ENCODE measurements at regions not wholly inside any gene's neighbourhood (a gene's known extent, or its start where the extent isn't known, plus 50 kb on each side); places are given as distances from the start of the nearest gene placed in this dataset.

GRCh38 chr2:74050151-74050550, 65.4 kb downstream of the TET3 start:
- Mint-ChIP-seq H3K9me3 (no peaks in the 10 kb centered on the region), H3K27ac (no peak overlapping the region), H3K27me3 (no peaks in the 10 kb centered on the region), H3K4me1 (peaks cover 27% of the 10 kb centered on the region), H3K4me3 (no peak overlapping the region), H3K36me3 (ENCODE audit: low read depth) (peaks cover 12% of the 10 kb centered on the region)
- DNase-seq (no peak), ATAC-seq (no peak)

GRCh38 chr2:74051504-74051903, 66.8 kb downstream of the TET3 start:
- no peak for DNase-seq
- H3K4me1 Mint-ChIP-seq, result peaks cover 27% of the 10 kb centered on the region
- H3K27me3 Mint-ChIP-seq, result no peaks in the 10 kb centered on the region
- ATAC-seq, result no peak
- H3K4me3 Mint-ChIP-seq, result no peak overlapping the region
- H3K9me3 Mint-ChIP-seq, result no peaks in the 10 kb centered on the region
- no peak overlapping the region for H3K27ac Mint-ChIP-seq
- H3K36me3 Mint-ChIP-seq (ENCODE audit: low read depth), result peaks cover 12% of the 10 kb centered on the region

- Mint-ChIP-seq H3K27me3 (no peaks in the 10 kb centered on the region), H3K4me3 (no peak overlapping the region), H3K27ac (no peak overlapping the region), H3K36me3 (ENCODE audit: low read depth) (peaks cover 17% of the 10 kb centered on the region), H3K4me1 (peaks cover 27% of the 10 kb centered on the region), H3K9me3 (no peaks in the 10 kb centered on the region)
- DNase-seq (no peak), ATAC-seq (no peak)
Measured at GRCh38 chr2:74052732-74053710, 68.3 kb downstream of the TET3 start.

- peaks cover 19% of the 10 kb centered on the region for H3K36me3 Mint-ChIP-seq (ENCODE audit: low read depth)
- no peaks in the 10 kb centered on the region for H3K27me3 Mint-ChIP-seq
- H3K9me3 Mint-ChIP-seq, result no peaks in the 10 kb centered on the region
- no peak for ATAC-seq
- DNase-seq, result no peak
- no peak overlapping the region for H3K27ac Mint-ChIP-seq
- peaks cover 27% of the 10 kb centered on the region for H3K4me1 Mint-ChIP-seq
- H3K4me3 Mint-ChIP-seq, result no peak overlapping the region
Measured at GRCh38 chr2:74053959-74054715, 69.4 kb downstream of the TET3 start.

- Mint-ChIP-seq H3K27ac (no peak overlapping the region), H3K9me3 (no peaks in the 10 kb centered on the region), H3K4me1 (peaks cover 2% of the 10 kb centered on the region), H3K4me3 (no peak overlapping the region), H3K27me3 (no peaks in the 10 kb centered on the region), H3K36me3 (ENCODE audit: low read depth) (peaks cover 15% of the 10 kb centered on the region)
- DNase-seq (no peak), ATAC-seq (no peak)
Measured at GRCh38 chr2:74059137-74059775, 74.5 kb downstream of the TET3 start.

GRCh38 chr2:74063486-74063885, 78.8 kb downstream of the TET3 start:
- Mint-ChIP-seq H3K4me3 (no peak overlapping the region), H3K27ac (no peak overlapping the region), H3K4me1 (peaks cover 2% of the 10 kb centered on the region), H3K36me3 (ENCODE audit: low read depth) (peaks cover 15% of the 10 kb centered on the region), H3K27me3 (no peaks in the 10 kb centered on the region), H3K9me3 (no peaks in the 10 kb centered on the region)
- ATAC-seq (no peak), DNase-seq (no peak)

- H3K36me3 Mint-ChIP-seq (ENCODE audit: low read depth), result peaks cover 15% of the 10 kb centered on the region
- H3K4me1 Mint-ChIP-seq, result peaks cover 2% of the 10 kb centered on the region
- H3K9me3 Mint-ChIP-seq, result peaks cover 5% of the 10 kb centered on the region
- no peaks in the 10 kb centered on the region for H3K27me3 Mint-ChIP-seq
- no peak for ATAC-seq
- no peak overlapping the region for H3K27ac Mint-ChIP-seq
- H3K4me3 Mint-ChIP-seq, result no peak overlapping the region
- no peak for DNase-seq
Measured at GRCh38 chr2:74065456-74065855, 80.7 kb downstream of the TET3 start.

- Mint-ChIP-seq H3K27me3 (no peaks in the 10 kb centered on the region), H3K27ac (no peak overlapping the region), H3K4me3 (no peak overlapping the region), H3K9me3 (peaks cover 5% of the 10 kb centered on the region), H3K4me1 (peaks cover 2% of the 10 kb centered on the region), H3K36me3 (ENCODE audit: low read depth) (peaks cover 15% of the 10 kb centered on the region)
- DNase-seq (no peak), ATAC-seq (no peak)
Measured at GRCh38 chr2:74066491-74067203, 81.1 kb downstream of the BOLA3 start.

- H3K36me3 Mint-ChIP-seq (ENCODE audit: low read depth), result peaks cover 15% of the 10 kb centered on the region
- DNase-seq (no peak), ATAC-seq (no peak)
- no peak overlapping the region for H3K27ac Mint-ChIP-seq
- no peak overlapping the region for H3K4me3 Mint-ChIP-seq
- peaks cover 4% of the 10 kb centered on the region for H3K4me1 Mint-ChIP-seq
- H3K27me3 Mint-ChIP-seq, result no peaks in the 10 kb centered on the region
- peaks cover 5% of the 10 kb centered on the region for H3K9me3 Mint-ChIP-seq
Measured at GRCh38 chr2:74067221-74067747, 80.4 kb downstream of the BOLA3 start.

GRCh38 chr2:74070991-74071390, 76.7 kb downstream of the BOLA3 start:
- peaks cover 24% of the 10 kb centered on the region for H3K36me3 Mint-ChIP-seq (ENCODE audit: low read depth)
- no peak for DNase-seq
- no peak for ATAC-seq
- H3K9me3 Mint-ChIP-seq, result peaks cover 5% of the 10 kb centered on the region
- H3K4me3 Mint-ChIP-seq, result no peak overlapping the region
- no peaks in the 10 kb centered on the region for H3K27me3 Mint-ChIP-seq
- H3K4me1 Mint-ChIP-seq, result peaks cover 7% of the 10 kb centered on the region
- no peak overlapping the region for H3K27ac Mint-ChIP-seq

- ATAC-seq (no peak), DNase-seq (no peak)
- Mint-ChIP-seq H3K4me3 (no peak overlapping the region), H3K27me3 (no peaks in the 10 kb centered on the region), H3K27ac (no peak overlapping the region), H3K36me3 (ENCODE audit: low read depth) (peaks cover 26% of the 10 kb centered on the region), H3K4me1 (peaks cover 7% of the 10 kb centered on the region), H3K9me3 (peaks cover 5% of the 10 kb centered on the region)
Measured at GRCh38 chr2:74071426-74071825, 76.3 kb downstream of the BOLA3 start.

GRCh38 chr2:74072565-74072964, 75.1 kb downstream of the BOLA3 start:
- H3K4me1 Mint-ChIP-seq, result peaks cover 7% of the 10 kb centered on the region
- DNase-seq (no peak), ATAC-seq (no peak)
- H3K4me3 Mint-ChIP-seq, result no peak overlapping the region
- H3K9me3 Mint-ChIP-seq, result peaks cover 5% of the 10 kb centered on the region
- no peak overlapping the region for H3K27ac Mint-ChIP-seq
- no peaks in the 10 kb centered on the region for H3K27me3 Mint-ChIP-seq
- H3K36me3 Mint-ChIP-seq (ENCODE audit: low read depth), result peaks cover 27% of the 10 kb centered on the region

GRCh38 chr2:74074487-74074886, 73.2 kb downstream of the BOLA3 start:
- peaks cover 5% of the 10 kb centered on the region for H3K9me3 Mint-ChIP-seq
- no peaks in the 10 kb centered on the region for H3K27me3 Mint-ChIP-seq
- peaks cover 23% of the 10 kb centered on the region for H3K36me3 Mint-ChIP-seq (ENCODE audit: low read depth)
- peaks cover 7% of the 10 kb centered on the region for H3K4me1 Mint-ChIP-seq
- no peak overlapping the region for H3K4me3 Mint-ChIP-seq
- no peak overlapping the region for H3K27ac Mint-ChIP-seq
- ATAC-seq, result no peak
- DNase-seq, result no peak

- H3K27ac Mint-ChIP-seq, result no peak overlapping the region
- H3K4me3 Mint-ChIP-seq, result no peak overlapping the region
- H3K36me3 Mint-ChIP-seq (ENCODE audit: low read depth), result peaks cover 18% of the 10 kb centered on the region
- H3K27me3 Mint-ChIP-seq, result no peaks in the 10 kb centered on the region
- no peaks in the 10 kb centered on the region for H3K9me3 Mint-ChIP-seq
- no peak for ATAC-seq
- DNase-seq, result no peak
- H3K4me1 Mint-ChIP-seq, result peaks cover 7% of the 10 kb centered on the region
Measured at GRCh38 chr2:74076074-74076470, 71.6 kb downstream of the BOLA3 start.

Data from activated naive CD8-positive, alpha-beta T cell treated with anti-CD3 and anti-CD28 coated beads, Interleukin-2, amount 50 U/mL, for 24 hours (primary cell).